Astrocyte of the cerebellum (primary cell): ENCODE measurements at regions not wholly inside any gene's neighbourhood (a gene's known extent, or its start where the extent isn't known, plus 50 kb on each side); places are given as distances from the start of the nearest gene placed in this dataset.

Experiments
- DNase-seq: peaks from one replicate; pipeline ENCODE4 v3.0.0-alpha.2; 2011; ENCODE audit warnings: low read depth
- H3K4me3 ChIP-seq: 2 replicates; pipeline ENCODE4 v1.5.1; 2011; ENCODE audit warnings: mild to moderate bottlenecking, low read depth, low read length, moderate library complexity
- CTCF ChIP-seq: IDR thresholded peaks from 2 replicates; pipeline ENCODE4 v1.5.1; 2012; ENCODE audit warnings: low read length, low read depth, moderate library complexity, mild to moderate bottlenecking; ENCODE audit errors: missing control alignments
- in situ Hi-C: cut with HindIII; loops from 2 replicates; pipeline ENCODE4 v1.10.0; 2017; ENCODE audit warnings: low sequenced_read_pairs

- no peak for TF ChIP-seq CTCF
- no peak for DNase-seq
- in situ Hi-C loops, result no loop called here
- no peak overlapping the region for H3K4me3 ChIP-seq
These were observed 228.4 kb downstream of the IRF8 start for GRCh38 chr16:86127366-86127765.

- no peak for DNase-seq
- in situ Hi-C loops, result no loop called here
- no peak for TF ChIP-seq CTCF
- no peak overlapping the region for H3K4me3 ChIP-seq
These were observed 229.3 kb downstream of the IRF8 start for GRCh38 chr16:86128246-86128645.

- H3K4me3 ChIP-seq, result no peak overlapping the region
- no peak for DNase-seq
- in situ Hi-C loops, result no loop called here
- no peak for TF ChIP-seq CTCF
These were observed 230.6 kb downstream of the IRF8 start for GRCh38 chr16:86129541-86129940.

- no peak for TF ChIP-seq CTCF
- DNase-seq, result no peak
- in situ Hi-C loops, result no loop called here
- no peak overlapping the region for H3K4me3 ChIP-seq
These were observed 234.4 kb downstream of the IRF8 start for GRCh38 chr16:86133377-86133776.

GRCh38 chr16:86133847-86134375 is 234.9 kb downstream of the IRF8 start:
- no peak for TF ChIP-seq CTCF
- DNase-seq, result no peak
- in situ Hi-C loops, result no loop called here
- no peak overlapping the region for H3K4me3 ChIP-seq

- TF ChIP-seq CTCF, result no peak
- no peak for DNase-seq
- no peak overlapping the region for H3K4me3 ChIP-seq
- in situ Hi-C loops, result no loop called here
These were observed 236.0 kb downstream of the IRF8 start for GRCh38 chr16:86134802-86135461.
